H1 (cell line): ENCODE measurements at regions not wholly inside any gene's neighbourhood (a gene's known extent, or its start where the extent isn't known, plus 50 kb on each side); places are given as distances from the start of the nearest gene placed in this dataset.

Experiments
- BCL11A ChIP-seq, 2 experiments: IDR thresholded peaks; one replicate each; pipeline ENCODE4 v1.6.1; 2011; ENCODE audit warnings: low read depth in 2 of 2, low read length in 2 of 2, mild to moderate bottlenecking in 2 of 2
- CHD1 ChIP-seq: IDR thresholded peaks from 2 replicates; pipeline ENCODE4 v1.6.1; 2012; ENCODE audit warnings: low read depth, low read length, improper control_type of control experiment
- CTBP2 ChIP-seq: IDR thresholded peaks from 2 replicates; pipeline ENCODE4 v1.7.0; 2011; ENCODE audit warnings: borderline replicate concordance, mild to moderate bottlenecking, moderate library complexity, mixed read lengths, low read length; ENCODE audit not compliant: insufficient read depth, insufficient read length

DNA sequence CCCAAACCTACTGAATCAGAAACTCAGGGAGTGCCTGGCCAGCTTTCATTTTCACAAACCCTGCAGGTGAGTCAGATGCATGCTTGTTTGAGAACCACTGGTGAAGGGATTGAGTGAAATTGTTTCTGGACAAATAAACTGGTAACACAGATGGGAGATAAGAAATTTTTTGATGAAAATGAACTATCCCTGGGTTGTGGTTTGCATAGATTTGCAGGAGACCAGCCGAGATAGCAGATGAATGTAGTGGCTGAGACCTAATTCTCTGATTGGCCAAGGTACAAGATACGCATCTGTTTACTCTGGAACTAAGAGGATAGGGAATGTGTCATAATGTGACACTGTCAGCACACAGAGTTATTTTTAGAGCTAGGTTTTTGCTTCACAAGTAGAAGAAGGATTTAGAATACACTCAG is 117.8 kb upstream of the NOCT start (continued):
- TF ChIP-seq BCL11A (IDR thresholded peaks at IDR 0.05; ENCODE audit: low read depth in 2 of 2, low read length in 2 of 2) (no peak), CHD1 (no peak), CTBP2 (no peak)
